GM12878 (cell line): ENCODE measurements at regions not wholly inside any gene's neighbourhood (a gene's known extent, or its start where the extent isn't known, plus 50 kb on each side); places are given as distances from the start of the nearest gene placed in this dataset.

Experiments used
- CHD4 ChIP-seq: fragments of 200-600 bp; sonication (generic); IDR thresholded peaks from 2 replicates; pipeline ENCODE4 v1.6.1; 2016; ENCODE audit warnings: mild to moderate bottlenecking
- EZH2 ChIP-seq: IDR thresholded peaks from 2 replicates; pipeline ENCODE4 v1.6.1; 2012; ENCODE audit warnings: low read depth, mild to moderate bottlenecking, control low read depth, inconsistent platforms, low read length, borderline replicate concordance; ENCODE audit not compliant: control insufficient read depth
- NFYA ChIP-seq: IDR thresholded peaks from 2 replicates; pipeline ENCODE4 v1.6.1; 2011; ENCODE audit warnings: low read depth, mild to moderate bottlenecking, low read length, improper control_type of control experiment, borderline replicate concordance
- PRDM15 ChIP-seq: fragments of 450-650 bp; formaldehyde crosslinking; IDR thresholded peaks from 2 replicates; pipeline ENCODE4 v1.4.0; 2020; ENCODE audit warnings: mild to moderate bottlenecking, moderate library complexity
- SIX5 ChIP-seq: IDR thresholded peaks from 2 replicates; pipeline ENCODE4 v1.6.1; 2011; ENCODE audit warnings: mild to moderate bottlenecking, low read depth, low read length, moderate library complexity; ENCODE audit not compliant: severe bottlenecking
- SMARCA5 ChIP-seq: fragments of 450-650 bp; IDR thresholded peaks from 2 replicates; pipeline ENCODE4 v1.6.1; 2017; ENCODE audit warnings: mild to moderate bottlenecking
- SUPT20H ChIP-seq: IDR thresholded peaks from 2 replicates; pipeline ENCODE4 v1.6.1; 2011; ENCODE audit warnings: low read depth, mild to moderate bottlenecking, low read length, moderate library complexity, borderline replicate concordance; ENCODE audit not compliant: control insufficient read depth
- ZNF217 ChIP-seq: fragments of 450-650 bp; IDR thresholded peaks from 2 replicates; pipeline ENCODE4 v1.6.1; 2017; ENCODE audit warnings: antibody characterized with exemption, mild to moderate bottlenecking
- ZNF24 ChIP-seq: fragments of 450-650 bp; IDR thresholded peaks from 2 replicates; pipeline ENCODE4 v1.6.1; 2017; ENCODE audit warnings: antibody characterized with exemption, mild to moderate bottlenecking
- ZSCAN29 ChIP-seq: fragments of 450-650 bp; IDR thresholded peaks from 2 replicates; pipeline ENCODE4 v1.6.1; 2017; ENCODE audit warnings: mild to moderate bottlenecking, moderate library complexity
- TF ChIP-seq, protein P1 (sequence below): fragments of 150-350 bp; IDR thresholded peaks from 2 replicates; pipeline ENCODE4 v1.6.1; 2016; ENCODE audit warnings: low read depth, low read length
- TF ChIP-seq, protein P2 (sequence below): IDR thresholded peaks from 2 replicates; pipeline ENCODE4 v1.6.1; 2012; ENCODE audit warnings: low read length, inconsistent platforms

GRCh38 chr2:18690342-18690741, 101.0 kb upstream of the NT5C1B start (continued):
- TF ChIP-seq, protein P1, sequence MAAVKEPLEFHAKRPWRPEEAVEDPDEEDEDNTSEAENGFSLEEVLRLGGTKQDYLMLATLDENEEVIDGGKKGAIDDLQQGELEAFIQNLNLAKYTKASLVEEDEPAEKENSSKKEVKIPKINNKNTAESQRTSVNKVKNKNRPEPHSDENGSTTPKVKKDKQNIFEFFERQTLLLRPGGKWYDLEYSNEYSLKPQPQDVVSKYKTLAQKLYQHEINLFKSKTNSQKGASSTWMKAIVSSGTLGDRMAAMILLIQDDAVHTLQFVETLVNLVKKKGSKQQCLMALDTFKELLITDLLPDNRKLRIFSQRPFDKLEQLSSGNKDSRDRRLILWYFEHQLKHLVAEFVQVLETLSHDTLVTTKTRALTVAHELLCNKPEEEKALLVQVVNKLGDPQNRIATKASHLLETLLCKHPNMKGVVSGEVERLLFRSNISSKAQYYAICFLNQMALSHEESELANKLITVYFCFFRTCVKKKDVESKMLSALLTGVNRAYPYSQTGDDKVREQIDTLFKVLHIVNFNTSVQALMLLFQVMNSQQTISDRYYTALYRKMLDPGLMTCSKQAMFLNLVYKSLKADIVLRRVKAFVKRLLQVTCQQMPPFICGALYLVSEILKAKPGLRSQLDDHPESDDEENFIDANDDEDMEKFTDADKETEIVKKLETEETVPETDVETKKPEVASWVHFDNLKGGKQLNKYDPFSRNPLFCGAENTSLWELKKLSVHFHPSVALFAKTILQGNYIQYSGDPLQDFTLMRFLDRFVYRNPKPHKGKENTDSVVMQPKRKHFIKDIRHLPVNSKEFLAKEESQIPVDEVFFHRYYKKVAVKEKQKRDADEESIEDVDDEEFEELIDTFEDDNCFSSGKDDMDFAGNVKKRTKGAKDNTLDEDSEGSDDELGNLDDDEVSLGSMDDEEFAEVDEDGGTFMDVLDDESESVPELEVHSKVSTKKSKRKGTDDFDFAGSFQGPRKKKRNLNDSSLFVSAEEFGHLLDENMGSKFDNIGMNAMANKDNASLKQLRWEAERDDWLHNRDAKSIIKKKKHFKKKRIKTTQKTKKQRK: no peak
- TF ChIP-seq PRDM15 (no peak), ZSCAN29 (no peak), SUPT20H (no peak), SIX5 (no peak), SMARCA5 (no peak), ZNF217 (no peak), EZH2 (no peak), CHD4 (no peak), NFYA (no peak), ZNF24 (no peak)
- TF ChIP-seq, protein P2, sequence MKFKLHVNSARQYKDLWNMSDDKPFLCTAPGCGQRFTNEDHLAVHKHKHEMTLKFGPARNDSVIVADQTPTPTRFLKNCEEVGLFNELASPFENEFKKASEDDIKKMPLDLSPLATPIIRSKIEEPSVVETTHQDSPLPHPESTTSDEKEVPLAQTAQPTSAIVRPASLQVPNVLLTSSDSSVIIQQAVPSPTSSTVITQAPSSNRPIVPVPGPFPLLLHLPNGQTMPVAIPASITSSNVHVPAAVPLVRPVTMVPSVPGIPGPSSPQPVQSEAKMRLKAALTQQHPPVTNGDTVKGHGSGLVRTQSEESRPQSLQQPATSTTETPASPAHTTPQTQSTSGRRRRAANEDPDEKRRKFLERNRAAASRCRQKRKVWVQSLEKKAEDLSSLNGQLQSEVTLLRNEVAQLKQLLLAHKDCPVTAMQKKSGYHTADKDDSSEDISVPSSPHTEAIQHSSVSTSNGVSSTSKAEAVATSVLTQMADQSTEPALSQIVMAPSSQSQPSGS: no peak
- TF ChIP-seq, all 136 proteins: peak for 0
